NCI-H1436 (cell line): ENCODE measurements at regions not wholly inside any gene's neighbourhood (a gene's known extent, or its start where the extent isn't known, plus 50 kb on each side); places are given as distances from the start of the nearest gene placed in this dataset.

Source experiments
- DNase-seq: peaks from one replicate; lab custom pipeline; 2025; lab: John Stamatoyannopoulos, UW

- DNase-seq = no peak
Observed at GRCh38 chr10:118175148-118175547, 128.4 kb upstream of the RAB11FIP2 start.

DNA sequence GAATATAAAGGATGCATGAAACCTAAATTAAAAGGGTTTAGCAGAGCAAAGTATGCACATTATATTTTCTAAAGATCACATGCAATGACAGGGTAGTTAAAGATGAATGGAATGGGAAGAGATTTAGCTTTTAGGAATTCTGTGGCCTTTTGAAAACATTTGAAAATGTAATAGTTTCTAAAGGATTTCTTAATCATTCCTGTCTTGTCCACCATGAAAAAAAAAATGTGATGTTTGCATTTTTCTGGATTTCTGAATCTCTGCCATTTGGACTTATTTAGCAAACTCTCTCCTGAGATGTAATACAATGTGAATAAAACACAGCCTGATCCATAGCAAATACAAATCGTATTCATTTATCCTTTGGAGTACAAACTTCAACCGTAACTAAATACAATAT is 126.6 kb upstream of the RAB11FIP2 start:
- no peak for DNase-seq

DNA sequence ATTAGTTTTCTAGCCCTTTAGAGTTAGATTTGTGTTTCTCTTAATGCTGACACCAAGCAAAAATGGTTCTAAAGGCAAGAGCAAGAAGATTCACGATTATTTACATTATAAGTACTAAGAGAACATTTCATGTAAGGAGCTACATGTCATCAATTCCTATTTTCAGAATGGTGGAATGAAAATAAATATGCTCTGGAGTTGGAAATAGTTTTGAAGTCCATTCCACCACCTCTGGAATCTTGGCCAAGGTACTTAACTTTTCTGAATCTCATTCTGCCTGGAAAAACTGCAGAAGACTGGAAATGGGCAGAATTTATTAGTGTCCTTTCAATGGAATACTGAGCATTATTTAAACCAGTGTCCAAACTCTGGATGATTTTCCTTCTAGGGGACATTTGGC is 125.1 kb upstream of the RAB11FIP2 start:
- DNase-seq = no peak

GRCh38 chr10:118167056-118167700 is 120.4 kb upstream of the RAB11FIP2 start:
- no peak for DNase-seq

DNA sequence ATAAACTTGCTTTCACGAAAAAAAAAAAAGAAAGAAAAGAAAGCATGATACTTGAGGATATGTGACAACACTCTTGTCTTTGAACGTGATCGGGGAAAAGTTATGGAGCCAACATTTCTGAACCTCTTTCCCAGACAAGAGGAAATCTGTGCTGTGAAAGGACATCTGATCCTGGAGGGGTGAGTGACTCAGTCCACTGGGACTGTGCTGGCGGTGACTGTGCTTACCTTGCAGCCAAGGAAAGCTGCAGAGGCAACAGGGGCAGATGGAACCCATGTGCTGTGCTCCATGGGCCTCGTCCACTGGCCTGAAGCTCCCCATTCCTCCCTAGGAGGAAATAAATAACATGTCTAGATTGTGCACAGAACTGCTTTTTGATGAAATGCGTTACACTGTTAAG is 116.5 kb upstream of the RAB11FIP2 start:
- no peak for DNase-seq

GRCh38 chr10:118161461-118162246 is 114.9 kb upstream of the RAB11FIP2 start:
- DNase-seq = no peak

DNA sequence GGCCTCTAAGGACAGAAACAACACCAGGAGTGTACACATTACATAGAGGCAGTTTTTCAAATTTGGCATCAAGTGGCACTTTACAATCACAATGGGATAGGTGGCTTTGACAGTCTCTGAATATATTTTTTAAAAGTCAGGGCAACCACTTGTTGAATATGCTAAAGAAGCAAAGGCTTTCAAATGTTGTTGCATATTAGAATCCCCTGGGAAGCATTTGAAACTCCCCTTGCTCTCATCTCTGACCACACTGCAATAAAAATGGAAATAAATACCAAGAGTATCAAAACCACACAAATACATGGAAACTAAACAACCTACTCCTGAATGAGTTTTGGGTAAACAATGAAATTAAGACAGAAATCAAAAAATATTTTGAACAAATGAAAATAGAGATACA is 106.5 kb upstream of the RAB11FIP2 start:
- no peak for DNase-seq

- no peak for DNase-seq
Observed at GRCh38 chr10:118151461-118151860, 104.7 kb upstream of the RAB11FIP2 start.

GRCh38 chr10:118148247-118148646 is 101.5 kb upstream of the RAB11FIP2 start:
- no peak for DNase-seq

- no peak for DNase-seq
Observed at GRCh38 chr10:118145256-118145655, 98.5 kb upstream of the RAB11FIP2 start.

GRCh38 chr10:118141471-118141870 is 94.7 kb upstream of the RAB11FIP2 start:
- no peak for DNase-seq

DNA sequence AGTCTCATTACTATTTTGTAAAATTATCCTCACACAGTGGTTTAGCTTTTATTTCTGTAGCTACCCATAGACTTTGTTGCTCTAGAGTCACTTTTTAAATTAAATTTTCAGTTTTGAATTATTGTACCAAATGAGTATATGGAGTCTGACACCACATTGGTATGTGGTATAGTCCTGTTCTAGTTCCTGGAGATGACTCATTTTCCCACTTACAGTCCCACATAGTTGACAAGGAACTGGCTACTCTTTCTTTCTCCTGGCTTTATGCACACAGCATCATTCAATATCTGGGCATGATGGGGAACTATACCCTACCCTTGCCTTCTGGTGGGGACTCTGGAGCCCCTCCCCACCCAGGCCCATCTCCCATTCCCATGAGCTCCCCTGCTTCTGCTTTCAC is 92.6 kb upstream of the RAB11FIP2 start:
- DNase-seq = no peak

DNA sequence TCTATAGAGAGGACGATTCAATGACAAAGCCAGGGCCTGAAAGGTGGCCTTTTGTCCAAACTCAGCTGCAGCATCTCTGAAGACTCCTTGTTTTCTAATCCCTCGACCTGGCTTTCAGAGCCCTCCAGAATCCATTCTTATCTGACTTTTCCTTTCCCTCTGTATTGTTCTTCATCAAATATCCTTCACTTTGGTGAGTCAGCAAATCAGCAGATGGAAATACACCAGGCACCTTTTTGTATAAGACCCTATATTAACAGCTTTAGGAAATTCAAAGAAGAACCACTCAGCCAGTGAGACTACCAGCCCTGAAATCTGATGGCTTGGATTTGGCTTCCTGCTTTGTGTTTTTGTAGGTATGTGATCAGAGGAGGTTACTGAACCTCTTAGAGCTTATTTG is 81.9 kb upstream of the RAB11FIP2 start:
- no peak for DNase-seq

GRCh38 chr10:118118716-118119115 is 72.0 kb upstream of the RAB11FIP2 start:
- no peak for DNase-seq

- no peak for DNase-seq
Observed at GRCh38 chr10:118116715-118117449, 70.1 kb upstream of the RAB11FIP2 start.

DNA sequence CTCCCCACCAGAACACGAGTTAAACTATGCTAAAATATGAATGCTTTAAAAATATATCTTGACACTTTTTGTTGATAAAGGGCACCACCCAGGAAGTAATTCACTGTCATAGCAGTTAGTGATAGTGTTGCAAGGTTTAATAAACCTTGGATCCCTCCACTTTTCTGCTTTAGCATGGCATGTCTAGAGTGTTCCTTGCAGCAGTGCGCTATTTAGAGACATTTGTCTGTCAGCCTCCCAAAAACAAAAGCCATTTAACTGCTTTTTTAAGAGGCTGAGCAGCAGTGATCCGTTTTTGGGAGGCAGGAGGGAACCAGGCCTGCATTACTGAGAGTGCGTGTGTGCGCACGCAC is 69.6 kb upstream of the RAB11FIP2 start:
- DNase-seq = no peak

GRCh38 chr10:118115701-118116100 is 69.0 kb upstream of the RAB11FIP2 start:
- DNase-seq = no peak

DNA sequence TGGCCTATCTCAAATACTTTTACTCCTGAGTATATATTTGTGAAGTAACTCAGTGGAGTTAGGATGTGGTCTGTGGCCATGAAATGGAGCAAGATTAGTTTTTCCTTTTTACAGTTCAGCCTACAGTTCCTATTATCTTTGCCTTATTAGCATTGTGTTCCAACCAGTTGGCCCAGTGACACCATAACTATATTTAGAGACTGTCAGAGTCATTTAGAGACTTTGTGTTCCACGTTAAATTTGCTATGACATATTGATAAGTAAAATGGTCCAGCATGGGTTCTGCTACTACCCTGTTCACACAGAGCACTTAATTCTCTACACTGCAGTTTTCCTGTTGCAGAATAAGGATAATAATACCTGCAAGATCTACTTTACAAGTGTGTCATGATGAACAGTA is 68.3 kb upstream of the RAB11FIP2 start:
- no peak for DNase-seq

DNA sequence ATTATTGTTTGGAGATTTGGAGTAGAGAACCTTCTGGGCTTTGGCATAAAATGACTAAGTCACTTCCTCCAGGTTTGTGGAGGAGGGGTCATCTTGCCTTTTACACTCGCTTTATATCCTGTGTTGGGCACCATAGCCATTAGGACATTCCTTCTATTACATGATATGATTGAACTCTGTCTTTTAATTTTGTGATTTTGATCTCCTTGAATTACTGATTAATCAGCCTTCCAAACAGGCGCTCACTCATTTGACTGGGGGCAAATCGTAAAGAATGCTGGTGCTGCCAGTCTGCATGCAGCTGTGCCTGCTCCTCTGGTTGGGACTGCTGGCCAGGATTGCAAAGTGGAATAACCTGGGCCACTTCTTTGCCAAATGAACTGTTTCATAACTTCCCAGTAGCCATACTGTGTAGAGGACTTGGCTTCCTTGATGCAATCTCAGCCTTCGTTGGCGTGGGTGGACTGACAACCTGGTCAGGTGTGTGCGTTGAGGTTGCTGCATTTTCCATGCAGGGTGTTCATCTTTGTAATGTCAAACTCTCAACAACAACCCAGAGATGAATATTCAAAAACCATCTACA is 65.9 kb upstream of the RAB11FIP2 start:
- no peak for DNase-seq

DNA sequence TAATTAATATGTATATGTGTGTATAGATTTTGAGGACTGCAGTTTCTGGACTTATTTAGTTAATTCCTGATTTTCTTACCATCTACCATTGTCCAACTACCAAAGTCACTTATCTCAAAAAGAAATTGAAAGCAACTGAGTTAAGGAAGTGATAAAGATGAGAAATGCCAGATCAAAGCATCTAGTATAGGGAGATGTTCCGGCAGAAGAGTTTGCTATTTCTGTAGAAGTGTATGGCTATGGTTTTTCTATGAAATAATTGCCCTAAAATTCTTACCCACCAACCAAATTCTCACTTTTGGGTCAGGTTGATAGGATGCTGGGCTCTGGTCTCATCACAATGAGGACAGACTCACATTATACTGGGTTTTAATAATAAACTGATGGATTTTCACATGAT is 64.0 kb upstream of the RAB11FIP2 start:
- no peak for DNase-seq

DNA sequence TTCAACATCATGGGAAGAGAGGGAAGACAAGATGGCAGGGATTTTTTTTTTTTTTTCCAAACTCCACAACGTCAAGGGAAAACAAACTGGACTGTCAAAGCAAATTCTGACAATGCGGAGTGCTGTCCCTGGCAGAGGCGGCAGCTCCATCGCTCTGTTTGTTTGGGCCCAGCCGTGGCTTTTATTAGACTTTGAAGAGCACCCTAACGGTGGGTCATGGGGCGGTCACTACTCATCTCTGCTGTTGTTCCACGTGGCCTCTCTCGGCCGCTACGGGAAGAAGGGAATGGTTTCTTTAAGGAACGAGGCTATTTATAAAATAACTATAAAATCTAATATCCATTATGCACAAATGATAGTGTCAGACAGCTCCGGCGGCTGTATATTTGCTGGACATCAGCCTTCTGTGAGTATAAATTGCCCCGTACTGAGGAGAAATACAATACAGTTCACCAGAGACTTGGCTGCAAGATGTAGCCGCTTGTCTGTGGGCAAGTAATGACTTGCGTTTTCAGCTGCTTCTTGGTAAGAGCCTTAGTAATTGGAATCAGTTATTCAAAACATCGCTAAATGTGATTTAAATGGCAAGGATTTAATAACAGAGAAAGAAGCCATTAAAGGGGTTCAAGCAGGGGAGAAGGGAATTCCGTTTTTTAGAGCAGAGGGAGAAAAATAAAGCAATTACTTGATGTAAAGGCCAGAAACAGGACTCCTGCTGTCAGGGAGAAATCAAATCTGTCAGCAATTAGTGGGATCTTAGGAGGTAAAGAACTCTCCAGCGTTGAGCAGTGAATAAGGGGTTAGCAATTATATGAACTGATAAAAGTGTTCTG is 61.7 kb upstream of the RAB11FIP2 start:
- peak; percentile 49 for DNase-seq

DNA sequence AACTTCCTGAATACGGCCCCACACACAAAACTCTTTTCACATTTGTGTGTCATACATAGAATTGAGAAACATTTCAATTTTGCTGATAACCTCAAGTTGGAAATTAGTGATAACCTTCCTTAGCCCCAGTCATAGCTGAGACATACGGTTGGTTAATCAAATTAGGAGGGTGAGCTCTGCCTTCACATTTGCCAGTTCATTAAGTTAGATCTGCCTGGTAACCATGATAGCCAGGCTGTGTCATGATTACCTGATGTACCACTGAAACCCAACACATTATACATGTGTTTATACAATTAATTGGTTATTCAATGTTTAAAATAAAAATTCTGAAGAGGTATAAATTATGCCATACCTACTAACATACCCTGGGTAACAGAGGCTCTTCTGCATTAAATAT is 60.8 kb upstream of the RAB11FIP2 start:
- no peak for DNase-seq
